HAP-1 (cell line): ENCODE measurements at regions not wholly inside any gene's neighbourhood (a gene's known extent, or its start where the extent isn't known, plus 50 kb on each side); places are given as distances from the start of the nearest gene placed in this dataset.

Source experiments
- DNase-seq, 2 experiments: peaks; one replicate each; pipeline ENCODE4 v3.0.0-alpha.2; 2016 to 2020; ENCODE audit warnings: low spot score in 2 of 2
- H3K27me3 ChIP-seq: fragments of 250-450 bp; sonication (Bioruptor Pico); 2 replicates; pipeline ENCODE4 v1.5.1; 2020; ENCODE audit warnings: low read depth, mild to moderate bottlenecking, moderate library complexity
- H3K36me3 ChIP-seq: fragments of 250-450 bp; sonication (Bioruptor Pico); replicated peaks from 2 replicates; pipeline ENCODE4 v1.5.1; 2020; ENCODE audit warnings: mild to moderate bottlenecking
- H3K4me1 ChIP-seq: fragments of 250-450 bp; sonication (Bioruptor Pico); 2 replicates; pipeline ENCODE4 v1.5.1; 2020; ENCODE audit warnings: mild to moderate bottlenecking
- H3K4me3 ChIP-seq: fragments of 250-450 bp; sonication (Bioruptor Pico); 2 replicates; pipeline ENCODE4 v1.5.1; 2020; ENCODE audit warnings: mild to moderate bottlenecking, moderate library complexity
- H3K9me3 ChIP-seq: fragments of 250-450 bp; sonication (Bioruptor Pico); 2 replicates; pipeline ENCODE4 v1.5.1; 2020; ENCODE audit warnings: mild to moderate bottlenecking, moderate library complexity
- in situ Hi-C: fragments of 300-500 bp; cut with MboI; formaldehyde crosslinking; loops from 3 replicates; pipeline ENCODE4 v1.14.3; 2020; ENCODE audit warnings: low sequenced_read_pairs, inconsistent platforms, mixed read lengths

- Histone ChIP-seq H3K36me3 (no peaks in the 10 kb centered on the region), H3K4me3 (no peak overlapping the region), H3K4me1 (no peaks in the 10 kb centered on the region), H3K9me3 (no peaks in the 10 kb centered on the region), H3K27me3 (no peaks in the 10 kb centered on the region)
- no peak for DNase-seq
- in situ Hi-C loops: no loop called here
Measured at GRCh38 chr1:4960782-4961475, 306.5 kb downstream of the AJAP1 start.

- no peak for DNase-seq
- H3K36me3 ChIP-seq: no peaks in the 10 kb centered on the region
- H3K27me3 ChIP-seq: no peaks in the 10 kb centered on the region
- no peaks in the 10 kb centered on the region for H3K4me1 ChIP-seq
- H3K4me3 ChIP-seq: no peak overlapping the region
- H3K9me3 ChIP-seq: no peaks in the 10 kb centered on the region
- in situ Hi-C loops: no loop called here
Measured at GRCh38 chr1:4960336-4960735, 305.9 kb downstream of the AJAP1 start.

- Histone ChIP-seq H3K36me3 (no peaks in the 10 kb centered on the region), H3K4me3 (no peak overlapping the region), H3K27me3 (no peaks in the 10 kb centered on the region), H3K9me3 (no peaks in the 10 kb centered on the region), H3K4me1 (no peaks in the 10 kb centered on the region)
- in situ Hi-C loops: no loop called here
- DNase-seq: no peak
Measured at GRCh38 chr1:4959216-4959615, 304.8 kb downstream of the AJAP1 start.

GRCh38 chr1:4957027-4957426 is 302.6 kb downstream of the AJAP1 start:
- Histone ChIP-seq H3K27me3 (no peaks in the 10 kb centered on the region), H3K36me3 (no peaks in the 10 kb centered on the region), H3K9me3 (no peaks in the 10 kb centered on the region), H3K4me3 (no peak overlapping the region), H3K4me1 (no peaks in the 10 kb centered on the region)
- in situ Hi-C loops: no loop called here
- no peak for DNase-seq

- H3K4me3 ChIP-seq: no peak overlapping the region
- DNase-seq: no peak
- in situ Hi-C loops: no loop called here
- H3K27me3 ChIP-seq: no peaks in the 10 kb centered on the region
- H3K9me3 ChIP-seq: no peaks in the 10 kb centered on the region
- no peaks in the 10 kb centered on the region for H3K36me3 ChIP-seq
- H3K4me1 ChIP-seq: no peaks in the 10 kb centered on the region
Measured at GRCh38 chr1:4954392-4954791, 300.0 kb downstream of the AJAP1 start.

- H3K4me3 ChIP-seq: no peak overlapping the region
- in situ Hi-C loops: no loop called here
- no peaks in the 10 kb centered on the region for H3K27me3 ChIP-seq
- no peaks in the 10 kb centered on the region for H3K36me3 ChIP-seq
- no peaks in the 10 kb centered on the region for H3K9me3 ChIP-seq
- no peaks in the 10 kb centered on the region for H3K4me1 ChIP-seq
- no peak for DNase-seq
Measured at GRCh38 chr1:4951601-4952000, 297.2 kb downstream of the AJAP1 start.

- no peaks in the 10 kb centered on the region for H3K36me3 ChIP-seq
- DNase-seq: no peak
- H3K4me1 ChIP-seq: no peaks in the 10 kb centered on the region
- H3K4me3 ChIP-seq: no peak overlapping the region
- H3K27me3 ChIP-seq: no peaks in the 10 kb centered on the region
- in situ Hi-C loops: no loop called here
- H3K9me3 ChIP-seq: no peaks in the 10 kb centered on the region
Measured at GRCh38 chr1:4946343-4946742, 291.9 kb downstream of the AJAP1 start.

GRCh38 chr1:4944911-4945310 is 290.5 kb downstream of the AJAP1 start:
- DNase-seq: no peak
- no peaks in the 10 kb centered on the region for H3K36me3 ChIP-seq
- H3K4me3 ChIP-seq: no peak overlapping the region
- H3K27me3 ChIP-seq: no peaks in the 10 kb centered on the region
- in situ Hi-C loops: no loop called here
- no peaks in the 10 kb centered on the region for H3K4me1 ChIP-seq
- no peaks in the 10 kb centered on the region; the same call in 1 of the 2 replicates for H3K9me3 ChIP-seq

- Histone ChIP-seq H3K9me3 (no peaks in the 10 kb centered on the region; the same call in 1 of the 2 replicates), H3K36me3 (no peaks in the 10 kb centered on the region), H3K4me1 (no peaks in the 10 kb centered on the region), H3K4me3 (no peak overlapping the region), H3K27me3 (no peaks in the 10 kb centered on the region)
- in situ Hi-C loops: no loop called here
- no peak for DNase-seq
Measured at GRCh38 chr1:4944072-4944471, 289.7 kb downstream of the AJAP1 start.

- no peaks in the 10 kb centered on the region for H3K36me3 ChIP-seq
- no peak for DNase-seq
- in situ Hi-C loops: no loop called here
- H3K27me3 ChIP-seq: no peaks in the 10 kb centered on the region
- H3K9me3 ChIP-seq: no peaks in the 10 kb centered on the region; the same call in 1 of the 2 replicates
- H3K4me3 ChIP-seq: no peak overlapping the region
- H3K4me1 ChIP-seq: no peaks in the 10 kb centered on the region
Measured at GRCh38 chr1:4939266-4939665, 284.9 kb downstream of the AJAP1 start.

- DNase-seq: no peak
- Histone ChIP-seq H3K4me1 (no peaks in the 10 kb centered on the region), H3K9me3 (no peaks in the 10 kb centered on the region; the same call in 1 of the 2 replicates), H3K36me3 (no peaks in the 10 kb centered on the region), H3K27me3 (no peaks in the 10 kb centered on the region), H3K4me3 (no peak overlapping the region)
- in situ Hi-C loops: no loop called here
Measured at GRCh38 chr1:4937876-4938534, 283.6 kb downstream of the AJAP1 start.

- DNase-seq: no peak
- in situ Hi-C loops: no loop called here
- Histone ChIP-seq H3K4me3 (no peak overlapping the region), H3K4me1 (no peaks in the 10 kb centered on the region), H3K27me3 (no peaks in the 10 kb centered on the region), H3K36me3 (no peaks in the 10 kb centered on the region), H3K9me3 (no peaks in the 10 kb centered on the region; the same call in 1 of the 2 replicates)
Measured at GRCh38 chr1:4935807-4936206, 281.4 kb downstream of the AJAP1 start.

GRCh38 chr1:4933232-4933631 is 278.8 kb downstream of the AJAP1 start:
- DNase-seq: no peak
- Histone ChIP-seq H3K4me1 (no peaks in the 10 kb centered on the region), H3K27me3 (no peaks in the 10 kb centered on the region), H3K9me3 (no peaks in the 10 kb centered on the region), H3K4me3 (no peak overlapping the region), H3K36me3 (no peaks in the 10 kb centered on the region)
- in situ Hi-C loops: no loop called here

- in situ Hi-C loops: no loop called here
- no peaks in the 10 kb centered on the region for H3K27me3 ChIP-seq
- H3K4me3 ChIP-seq: no peak overlapping the region
- no peaks in the 10 kb centered on the region for H3K9me3 ChIP-seq
- H3K4me1 ChIP-seq: no peaks in the 10 kb centered on the region
- no peak for DNase-seq
- H3K36me3 ChIP-seq: no peaks in the 10 kb centered on the region
Measured at GRCh38 chr1:4932311-4933030, 278.1 kb downstream of the AJAP1 start.
